WTC11 (cell line): ENCODE measurements at regions not wholly inside any gene's neighbourhood (a gene's known extent, or its start where the extent isn't known, plus 50 kb on each side); places are given as distances from the start of the nearest gene placed in this dataset.

Source experiments
- ATAC-seq: fragments of 200-7000 bp; cut with Tn5 transposase; 2 replicates; pipeline ENCODE4 v1.10.0; 2021; ENCODE audit warnings: mild to moderate bottlenecking, moderate library complexity
- CTCF ChIA-PET: fragments of 300-600 bp; sonication (Branson Sonifier 250); formaldehyde crosslinking; loops from one replicate; lab custom pipeline; 2021; ENCODE audit warnings: antibody characterized with exemption; lab: Charles Lee
- POLR2A ChIA-PET: fragments of 350-600 bp; sonication (Branson Sonifier 250); formaldehyde crosslinking; loops from one replicate; lab custom pipeline; 2021; ENCODE audit warnings: antibody characterized with exemption; lab: Charles Lee
- DNase-seq: peaks from one replicate; pipeline ENCODE4 v3.0.0; 2021; ENCODE audit warnings: low spot score
- H3K27ac Mint-ChIP-seq: 2 replicates; pipeline ENCODE4 v1.8.0; 2021; ENCODE audit warnings: mixed read lengths
- H3K27me3 Mint-ChIP-seq: 2 replicates; pipeline ENCODE4 v1.8.0; 2021; ENCODE audit warnings: low read depth, mild to moderate bottlenecking, moderate library complexity, mixed read lengths
- H3K36me3 Mint-ChIP-seq: 2 replicates; pipeline ENCODE4 v1.8.0; 2021; ENCODE audit warnings: mixed read lengths
- H3K4me1 Mint-ChIP-seq: 2 replicates; pipeline ENCODE4 v1.8.0; 2022; ENCODE audit warnings: mixed read lengths
- H3K4me3 Mint-ChIP-seq: 2 replicates; pipeline ENCODE4 v1.8.0; 2021; ENCODE audit warnings: mild to moderate bottlenecking, moderate library complexity, mixed read lengths
- H3K9me3 Mint-ChIP-seq: 2 replicates; pipeline ENCODE4 v1.8.0; 2021; ENCODE audit warnings: mixed read lengths
- CBFB ChIP-seq: sonication (generic); formaldehyde crosslinking; IDR thresholded peaks from 2 replicates; pipeline ENCODE4 v1.8.1; 2022; ENCODE audit warnings: mild to moderate bottlenecking, low read depth, missing genetic modification reagents
- CREB1 ChIP-seq: sonication (generic); formaldehyde crosslinking; IDR thresholded peaks from 2 replicates; pipeline ENCODE4 v1.8.0; 2023; ENCODE audit warnings: mild to moderate bottlenecking, missing genetic modification reagents
- EMX1 ChIP-seq: fragments of 250-450 bp; sonication (Bioruptor Pico); IDR thresholded peaks from 2 replicates; pipeline ENCODE4 v1.8.0; 2021; ENCODE audit warnings: mild to moderate bottlenecking
- FOXK1 ChIP-seq: sonication (generic); formaldehyde crosslinking; IDR thresholded peaks from 2 replicates; pipeline ENCODE4 v1.8.0; 2022; ENCODE audit warnings: mild to moderate bottlenecking, moderate library complexity, missing genetic modification reagents
- GRHL2 ChIP-seq: fragments of 250-450 bp; sonication (Bioruptor Pico); IDR thresholded peaks from 2 replicates; pipeline ENCODE4 v1.8.0; 2022; ENCODE audit warnings: mild to moderate bottlenecking, moderate library complexity; ENCODE audit not compliant: insufficient replicate concordance, severe bottlenecking
- IRF2 ChIP-seq: sonication (generic); formaldehyde crosslinking; IDR thresholded peaks from 2 replicates; pipeline ENCODE4 v1.8.0; 2022; ENCODE audit warnings: low read depth, missing genetic modification reagents, borderline replicate concordance
- MYBL2 ChIP-seq: sonication (generic); formaldehyde crosslinking; IDR thresholded peaks from 2 replicates; pipeline ENCODE4 v1.8.1; 2023; ENCODE audit warnings: mild to moderate bottlenecking, moderate library complexity, missing genetic modification reagents
- NFYB ChIP-seq: sonication (generic); formaldehyde crosslinking; conservative IDR thresholded peaks from 2 replicates; pipeline ENCODE4 v1.8.0; 2022; ENCODE audit warnings: low read depth, missing genetic modification reagents
- NR2C2 ChIP-seq: sonication (generic); formaldehyde crosslinking; IDR thresholded peaks from 2 replicates; pipeline ENCODE4 v1.8.0; 2022; ENCODE audit warnings: mild to moderate bottlenecking, missing genetic modification reagents
- PRRX2 ChIP-seq: fragments of 250-450 bp; sonication (Bioruptor Pico); IDR thresholded peaks from 2 replicates; pipeline ENCODE4 v1.8.0; 2021; ENCODE audit warnings: mild to moderate bottlenecking
- SP1 ChIP-seq: sonication (generic); formaldehyde crosslinking; conservative IDR thresholded peaks from 2 replicates; pipeline ENCODE4 v1.8.1; 2022; ENCODE audit warnings: missing genetic modification reagents
- TCF7 ChIP-seq: sonication (generic); formaldehyde crosslinking; IDR thresholded peaks from 2 replicates; pipeline ENCODE4 v1.8.0; 2022; ENCODE audit warnings: mild to moderate bottlenecking, low read depth, missing genetic modification reagents, moderate library complexity
- ZBTB21 ChIP-seq: sonication (generic); formaldehyde crosslinking; IDR thresholded peaks from 2 replicates; pipeline ENCODE4 v1.8.1; 2023; ENCODE audit warnings: mild to moderate bottlenecking, missing genetic modification reagents, borderline replicate concordance
- ZNF138 ChIP-seq: sonication (generic); formaldehyde crosslinking; conservative IDR thresholded peaks from 2 replicates; pipeline ENCODE4 v1.8.1; 2022; ENCODE audit warnings: mild to moderate bottlenecking, moderate library complexity, missing genetic modification reagents
- ZNF263 ChIP-seq: sonication (generic); formaldehyde crosslinking; IDR thresholded peaks from 2 replicates; pipeline ENCODE4 v1.8.1; 2022; ENCODE audit warnings: low read depth, mild to moderate bottlenecking, moderate library complexity, missing genetic modification reagents
- ZNF671 ChIP-seq: fragments of 250-450 bp; sonication (Bioruptor Pico); IDR thresholded peaks from 2 replicates; pipeline ENCODE4 v1.8.0; 2021; ENCODE audit warnings: mild to moderate bottlenecking
- TF ChIP-seq, protein P1 (sequence below): fragments of 250-450 bp; sonication (Bioruptor Pico); IDR thresholded peaks from 2 replicates; pipeline ENCODE4 v1.8.0; 2021; ENCODE audit warnings: mild to moderate bottlenecking
- TF ChIP-seq, protein P2 (sequence below): sonication (generic); formaldehyde crosslinking; IDR thresholded peaks from 2 replicates; pipeline ENCODE4 v1.8.0; 2022; ENCODE audit warnings: mild to moderate bottlenecking, missing genetic modification reagents
- TF ChIP-seq, protein P3 (sequence below): sonication (generic); formaldehyde crosslinking; IDR thresholded peaks from 2 replicates; pipeline ENCODE4 v1.8.1; 2022; ENCODE audit warnings: mild to moderate bottlenecking, moderate library complexity, missing genetic modification reagents
- TF ChIP-seq, protein P4 (sequence below): fragments of 250-450 bp; sonication (Bioruptor Pico); IDR thresholded peaks from 2 replicates; pipeline ENCODE4 v1.9.0; 2021; ENCODE audit warnings: mild to moderate bottlenecking
- TF ChIP-seq, protein P5 (sequence below): sonication (generic); formaldehyde crosslinking; IDR thresholded peaks from 2 replicates; pipeline ENCODE4 v1.8.0; 2022; ENCODE audit warnings: mild to moderate bottlenecking, missing genetic modification reagents
- TF ChIP-seq, protein P6 (sequence below): fragments of 250-450 bp; sonication (Bioruptor Pico); IDR thresholded peaks from 2 replicates; pipeline ENCODE4 v1.9.0; 2021; ENCODE audit warnings: mild to moderate bottlenecking, borderline replicate concordance
- TF ChIP-seq, protein P7 (sequence below): sonication (generic); formaldehyde crosslinking; IDR thresholded peaks from 2 replicates; pipeline ENCODE4 v1.8.0; 2022; ENCODE audit warnings: missing genetic modification reagents

DNA sequence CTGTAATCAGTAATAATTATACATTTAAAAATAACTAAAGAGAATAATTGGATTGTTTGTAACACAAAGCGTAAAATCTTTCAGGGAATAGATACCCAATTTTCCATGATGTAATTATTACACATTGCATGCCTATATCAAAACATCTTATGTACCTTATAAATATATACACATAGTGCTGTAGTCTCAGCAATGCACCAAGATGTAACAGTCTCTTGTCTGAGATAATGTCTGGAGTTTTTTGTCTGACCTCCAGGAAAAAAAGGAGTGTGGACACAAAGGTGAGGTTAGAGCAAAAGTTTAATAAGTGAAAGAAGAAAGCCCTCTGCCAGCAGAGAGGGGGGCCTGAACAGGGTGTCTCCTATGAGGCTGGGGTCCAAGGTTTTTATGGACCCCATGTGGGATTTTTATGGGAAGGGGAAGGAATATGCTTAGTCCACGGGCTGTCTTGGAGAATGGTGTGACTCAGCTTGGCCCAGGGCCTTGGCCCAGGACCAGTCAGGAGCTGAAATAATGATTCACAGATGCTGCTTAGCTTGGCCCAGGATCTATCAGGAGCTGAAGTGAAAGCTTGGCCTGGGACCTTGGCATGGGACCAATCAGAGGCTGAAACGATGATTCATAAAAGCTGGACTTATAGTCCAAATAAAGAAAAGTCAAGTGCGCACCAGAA, 545.0 kb downstream of the ZPLD1 start:
- DNase-seq = no peak
- POLR2A ChIA-PET = no interaction called here
- H3K9me3 Mint-ChIP-seq = peaks cover 17% of the 10 kb centered on the region
- H3K36me3 Mint-ChIP-seq = no peaks in the 10 kb centered on the region
- H3K4me1 Mint-ChIP-seq = no peaks in the 10 kb centered on the region
- TF ChIP-seq FOXK1 (CRISPR knock-in tag) (no peak), CBFB (no peak), GRHL2 (no peak), ZNF671 (no peak), TCF7 (CRISPR knock-in tag) (no peak), SP1 (CRISPR knock-in tag) (no peak), NR2C2 (CRISPR knock-in tag) (no peak), EMX1 (CRISPR knock-in tag) (no peak), IRF2 (CRISPR knock-in tag) (no peak), ZBTB21 (CRISPR knock-in tag) (no peak)
- TF ChIP-seq, protein P1, sequence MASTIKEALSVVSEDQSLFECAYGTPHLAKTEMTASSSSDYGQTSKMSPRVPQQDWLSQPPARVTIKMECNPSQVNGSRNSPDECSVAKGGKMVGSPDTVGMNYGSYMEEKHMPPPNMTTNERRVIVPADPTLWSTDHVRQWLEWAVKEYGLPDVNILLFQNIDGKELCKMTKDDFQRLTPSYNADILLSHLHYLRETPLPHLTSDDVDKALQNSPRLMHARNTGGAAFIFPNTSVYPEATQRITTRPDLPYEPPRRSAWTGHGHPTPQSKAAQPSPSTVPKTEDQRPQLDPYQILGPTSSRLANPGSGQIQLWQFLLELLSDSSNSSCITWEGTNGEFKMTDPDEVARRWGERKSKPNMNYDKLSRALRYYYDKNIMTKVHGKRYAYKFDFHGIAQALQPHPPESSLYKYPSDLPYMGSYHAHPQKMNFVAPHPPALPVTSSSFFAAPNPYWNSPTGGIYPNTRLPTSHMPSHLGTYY (CRISPR knock-in tag) = no peak
- TF ChIP-seq, protein P2, sequence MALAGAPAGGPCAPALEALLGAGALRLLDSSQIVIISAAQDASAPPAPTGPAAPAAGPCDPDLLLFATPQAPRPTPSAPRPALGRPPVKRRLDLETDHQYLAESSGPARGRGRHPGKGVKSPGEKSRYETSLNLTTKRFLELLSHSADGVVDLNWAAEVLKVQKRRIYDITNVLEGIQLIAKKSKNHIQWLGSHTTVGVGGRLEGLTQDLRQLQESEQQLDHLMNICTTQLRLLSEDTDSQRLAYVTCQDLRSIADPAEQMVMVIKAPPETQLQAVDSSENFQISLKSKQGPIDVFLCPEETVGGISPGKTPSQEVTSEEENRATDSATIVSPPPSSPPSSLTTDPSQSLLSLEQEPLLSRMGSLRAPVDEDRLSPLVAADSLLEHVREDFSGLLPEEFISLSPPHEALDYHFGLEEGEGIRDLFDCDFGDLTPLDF (CRISPR knock-in tag) = no peak
- TF ChIP-seq, protein P3, sequence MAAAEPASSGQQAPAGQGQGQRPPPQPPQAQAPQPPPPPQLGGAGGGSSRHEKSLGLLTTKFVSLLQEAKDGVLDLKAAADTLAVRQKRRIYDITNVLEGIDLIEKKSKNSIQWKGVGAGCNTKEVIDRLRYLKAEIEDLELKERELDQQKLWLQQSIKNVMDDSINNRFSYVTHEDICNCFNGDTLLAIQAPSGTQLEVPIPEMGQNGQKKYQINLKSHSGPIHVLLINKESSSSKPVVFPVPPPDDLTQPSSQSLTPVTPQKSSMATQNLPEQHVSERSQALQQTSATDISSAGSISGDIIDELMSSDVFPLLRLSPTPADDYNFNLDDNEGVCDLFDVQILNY (CRISPR knock-in tag) = no peak
- TF ChIP-seq, protein P4, sequence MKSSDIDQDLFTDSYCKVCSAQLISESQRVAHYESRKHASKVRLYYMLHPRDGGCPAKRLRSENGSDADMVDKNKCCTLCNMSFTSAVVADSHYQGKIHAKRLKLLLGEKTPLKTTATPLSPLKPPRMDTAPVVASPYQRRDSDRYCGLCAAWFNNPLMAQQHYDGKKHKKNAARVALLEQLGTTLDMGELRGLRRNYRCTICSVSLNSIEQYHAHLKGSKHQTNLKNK = no peak
- CTCF ChIA-PET = no interaction called here
- no peak for ATAC-seq
- H3K27me3 Mint-ChIP-seq = no peaks in the 10 kb centered on the region
- no peak overlapping the region for H3K27ac Mint-ChIP-seq
- H3K4me3 Mint-ChIP-seq = no peak overlapping the region

DNA sequence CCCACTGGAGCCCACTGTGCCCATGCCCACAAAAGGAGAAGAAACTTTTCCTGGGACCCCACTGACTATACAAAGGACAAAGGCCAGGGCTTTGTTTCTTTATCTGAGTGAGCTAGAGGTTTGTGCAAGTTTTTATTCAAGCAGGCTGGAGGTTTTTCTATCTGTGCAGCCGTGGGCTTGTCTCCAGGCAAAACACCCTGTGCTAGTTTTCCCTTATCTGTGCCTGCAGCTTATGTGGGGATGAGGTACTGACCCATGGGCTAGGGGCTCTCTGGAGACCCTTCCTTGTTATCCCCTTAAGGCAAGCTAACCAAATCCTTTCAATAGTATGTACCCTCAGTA, 545.5 kb downstream of the ZPLD1 start:
- POLR2A ChIA-PET = no interaction called here
- Mint-ChIP-seq H3K27ac (no peak overlapping the region), H3K36me3 (no peaks in the 10 kb centered on the region), H3K9me3 (peaks cover 16% of the 10 kb centered on the region), H3K27me3 (no peaks in the 10 kb centered on the region), H3K4me1 (no peaks in the 10 kb centered on the region), H3K4me3 (no peak overlapping the region)
- CTCF ChIA-PET = no interaction called here
- no peak for ATAC-seq
- DNase-seq = no peak
- TF ChIP-seq, protein P5, sequence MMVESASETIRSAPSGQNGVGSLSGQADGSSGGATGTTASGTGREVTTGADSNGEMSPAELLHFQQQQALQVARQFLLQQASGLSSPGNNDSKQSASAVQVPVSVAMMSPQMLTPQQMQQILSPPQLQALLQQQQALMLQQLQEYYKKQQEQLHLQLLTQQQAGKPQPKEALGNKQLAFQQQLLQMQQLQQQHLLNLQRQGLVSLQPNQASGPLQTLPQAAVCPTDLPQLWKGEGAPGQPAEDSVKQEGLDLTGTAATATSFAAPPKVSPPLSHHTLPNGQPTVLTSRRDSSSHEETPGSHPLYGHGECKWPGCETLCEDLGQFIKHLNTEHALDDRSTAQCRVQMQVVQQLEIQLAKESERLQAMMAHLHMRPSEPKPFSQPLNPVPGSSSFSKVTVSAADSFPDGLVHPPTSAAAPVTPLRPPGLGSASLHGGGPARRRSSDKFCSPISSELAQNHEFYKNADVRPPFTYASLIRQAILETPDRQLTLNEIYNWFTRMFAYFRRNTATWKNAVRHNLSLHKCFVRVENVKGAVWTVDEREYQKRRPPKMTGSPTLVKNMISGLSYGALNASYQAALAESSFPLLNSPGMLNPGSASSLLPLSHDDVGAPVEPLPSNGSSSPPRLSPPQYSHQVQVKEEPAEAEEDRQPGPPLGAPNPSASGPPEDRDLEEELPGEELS (CRISPR knock-in tag) = no peak
- TF ChIP-seq MYBL2 (CRISPR knock-in tag) (no peak), ZNF263 (CRISPR knock-in tag) (no peak), ZNF138 (CRISPR knock-in tag) (no peak), PRRX2 (no peak), NFYB (CRISPR knock-in tag) (no peak), CREB1 (CRISPR knock-in tag) (no peak)
- TF ChIP-seq, protein P6, sequence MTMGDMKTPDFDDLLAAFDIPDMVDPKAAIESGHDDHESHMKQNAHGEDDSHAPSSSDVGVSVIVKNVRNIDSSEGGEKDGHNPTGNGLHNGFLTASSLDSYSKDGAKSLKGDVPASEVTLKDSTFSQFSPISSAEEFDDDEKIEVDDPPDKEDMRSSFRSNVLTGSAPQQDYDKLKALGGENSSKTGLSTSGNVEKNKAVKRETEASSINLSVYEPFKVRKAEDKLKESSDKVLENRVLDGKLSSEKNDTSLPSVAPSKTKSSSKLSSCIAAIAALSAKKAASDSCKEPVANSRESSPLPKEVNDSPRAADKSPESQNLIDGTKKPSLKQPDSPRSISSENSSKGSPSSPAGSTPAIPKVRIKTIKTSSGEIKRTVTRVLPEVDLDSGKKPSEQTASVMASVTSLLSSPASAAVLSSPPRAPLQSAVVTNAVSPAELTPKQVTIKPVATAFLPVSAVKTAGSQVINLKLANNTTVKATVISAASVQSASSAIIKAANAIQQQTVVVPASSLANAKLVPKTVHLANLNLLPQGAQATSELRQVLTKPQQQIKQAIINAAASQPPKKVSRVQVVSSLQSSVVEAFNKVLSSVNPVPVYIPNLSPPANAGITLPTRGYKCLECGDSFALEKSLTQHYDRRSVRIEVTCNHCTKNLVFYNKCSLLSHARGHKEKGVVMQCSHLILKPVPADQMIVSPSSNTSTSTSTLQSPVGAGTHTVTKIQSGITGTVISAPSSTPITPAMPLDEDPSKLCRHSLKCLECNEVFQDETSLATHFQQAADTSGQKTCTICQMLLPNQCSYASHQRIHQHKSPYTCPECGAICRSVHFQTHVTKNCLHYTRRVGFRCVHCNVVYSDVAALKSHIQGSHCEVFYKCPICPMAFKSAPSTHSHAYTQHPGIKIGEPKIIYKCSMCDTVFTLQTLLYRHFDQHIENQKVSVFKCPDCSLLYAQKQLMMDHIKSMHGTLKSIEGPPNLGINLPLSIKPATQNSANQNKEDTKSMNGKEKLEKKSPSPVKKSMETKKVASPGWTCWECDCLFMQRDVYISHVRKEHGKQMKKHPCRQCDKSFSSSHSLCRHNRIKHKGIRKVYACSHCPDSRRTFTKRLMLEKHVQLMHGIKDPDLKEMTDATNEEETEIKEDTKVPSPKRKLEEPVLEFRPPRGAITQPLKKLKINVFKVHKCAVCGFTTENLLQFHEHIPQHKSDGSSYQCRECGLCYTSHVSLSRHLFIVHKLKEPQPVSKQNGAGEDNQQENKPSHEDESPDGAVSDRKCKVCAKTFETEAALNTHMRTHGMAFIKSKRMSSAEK (CRISPR knock-in tag) = no peak
- TF ChIP-seq, protein P7, sequence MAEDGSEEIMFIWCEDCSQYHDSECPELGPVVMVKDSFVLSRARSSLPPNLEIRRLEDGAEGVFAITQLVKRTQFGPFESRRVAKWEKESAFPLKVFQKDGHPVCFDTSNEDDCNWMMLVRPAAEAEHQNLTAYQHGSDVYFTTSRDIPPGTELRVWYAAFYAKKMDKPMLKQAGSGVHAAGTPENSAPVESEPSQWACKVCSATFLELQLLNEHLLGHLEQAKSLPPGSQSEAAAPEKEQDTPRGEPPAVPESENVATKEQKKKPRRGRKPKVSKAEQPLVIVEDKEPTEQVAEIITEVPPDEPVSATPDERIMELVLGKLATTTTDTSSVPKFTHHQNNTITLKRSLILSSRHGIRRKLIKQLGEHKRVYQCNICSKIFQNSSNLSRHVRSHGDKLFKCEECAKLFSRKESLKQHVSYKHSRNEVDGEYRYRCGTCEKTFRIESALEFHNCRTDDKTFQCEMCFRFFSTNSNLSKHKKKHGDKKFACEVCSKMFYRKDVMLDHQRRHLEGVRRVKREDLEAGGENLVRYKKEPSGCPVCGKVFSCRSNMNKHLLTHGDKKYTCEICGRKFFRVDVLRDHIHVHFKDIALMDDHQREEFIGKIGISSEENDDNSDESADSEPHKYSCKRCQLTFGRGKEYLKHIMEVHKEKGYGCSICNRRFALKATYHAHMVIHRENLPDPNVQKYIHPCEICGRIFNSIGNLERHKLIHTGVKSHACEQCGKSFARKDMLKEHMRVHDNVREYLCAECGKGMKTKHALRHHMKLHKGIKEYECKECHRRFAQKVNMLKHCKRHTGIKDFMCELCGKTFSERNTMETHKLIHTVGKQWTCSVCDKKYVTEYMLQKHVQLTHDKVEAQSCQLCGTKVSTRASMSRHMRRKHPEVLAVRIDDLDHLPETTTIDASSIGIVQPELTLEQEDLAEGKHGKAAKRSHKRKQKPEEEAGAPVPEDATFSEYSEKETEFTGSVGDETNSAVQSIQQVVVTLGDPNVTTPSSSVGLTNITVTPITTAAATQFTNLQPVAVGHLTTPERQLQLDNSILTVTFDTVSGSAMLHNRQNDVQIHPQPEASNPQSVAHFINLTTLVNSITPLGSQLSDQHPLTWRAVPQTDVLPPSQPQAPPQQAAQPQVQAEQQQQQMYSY = no peak
